B cell (primary cell): ENCODE measurements at regions not wholly inside any gene's neighbourhood (a gene's known extent, or its start where the extent isn't known, plus 50 kb on each side); places are given as distances from the start of the nearest gene placed in this dataset.

ENCODE experiments used
- EZH2 ChIP-seq: IDR thresholded peaks from 2 replicates; pipeline ENCODE4 v1.6.1; 2012; ENCODE audit warnings: borderline replicate concordance, low read depth, mild to moderate bottlenecking, moderate library complexity, low read length; ENCODE audit not compliant: insufficient read depth, poor library complexity, severe bottlenecking
- TF ChIP-seq, protein P1 (sequence below): fragments of 200-600 bp; IDR thresholded peaks from one replicate; pipeline ENCODE4 v1.8.0; 2022; ENCODE audit warnings: antibody characterized with exemption, mild to moderate bottlenecking

DNA sequence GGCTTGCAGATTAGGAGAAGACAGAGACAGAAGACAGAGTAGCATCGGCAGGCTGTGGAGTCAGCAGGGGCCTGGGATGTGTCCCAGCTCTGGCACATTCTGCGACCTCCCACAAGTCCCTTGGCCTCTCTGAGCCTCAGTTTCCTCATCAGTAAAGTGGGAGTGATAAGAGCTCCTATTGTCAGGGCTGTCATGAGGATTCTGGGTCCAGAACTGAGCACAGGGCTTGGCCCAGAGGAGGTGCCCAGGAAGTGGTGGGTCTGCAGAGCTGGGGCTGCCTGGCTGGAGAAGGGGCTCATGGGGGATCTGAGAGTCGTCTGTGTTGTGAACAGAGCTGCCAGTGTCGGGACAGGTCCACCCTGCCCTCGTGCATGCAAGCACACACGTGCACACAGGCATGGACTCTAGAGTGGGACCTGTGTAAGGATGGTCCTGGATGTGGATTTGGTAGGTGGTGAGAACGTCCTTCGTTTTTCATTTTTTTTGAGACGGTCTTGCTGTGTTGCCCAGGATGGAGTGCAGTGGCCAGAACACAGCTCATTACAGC, 262.9 kb downstream of the PTPRU start:
- TF ChIP-seq, protein P1, sequence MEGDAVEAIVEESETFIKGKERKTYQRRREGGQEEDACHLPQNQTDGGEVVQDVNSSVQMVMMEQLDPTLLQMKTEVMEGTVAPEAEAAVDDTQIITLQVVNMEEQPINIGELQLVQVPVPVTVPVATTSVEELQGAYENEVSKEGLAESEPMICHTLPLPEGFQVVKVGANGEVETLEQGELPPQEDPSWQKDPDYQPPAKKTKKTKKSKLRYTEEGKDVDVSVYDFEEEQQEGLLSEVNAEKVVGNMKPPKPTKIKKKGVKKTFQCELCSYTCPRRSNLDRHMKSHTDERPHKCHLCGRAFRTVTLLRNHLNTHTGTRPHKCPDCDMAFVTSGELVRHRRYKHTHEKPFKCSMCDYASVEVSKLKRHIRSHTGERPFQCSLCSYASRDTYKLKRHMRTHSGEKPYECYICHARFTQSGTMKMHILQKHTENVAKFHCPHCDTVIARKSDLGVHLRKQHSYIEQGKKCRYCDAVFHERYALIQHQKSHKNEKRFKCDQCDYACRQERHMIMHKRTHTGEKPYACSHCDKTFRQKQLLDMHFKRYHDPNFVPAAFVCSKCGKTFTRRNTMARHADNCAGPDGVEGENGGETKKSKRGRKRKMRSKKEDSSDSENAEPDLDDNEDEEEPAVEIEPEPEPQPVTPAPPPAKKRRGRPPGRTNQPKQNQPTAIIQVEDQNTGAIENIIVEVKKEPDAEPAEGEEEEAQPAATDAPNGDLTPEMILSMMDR: no peak
- no peak for TF ChIP-seq EZH2
